Activated naive CD4-positive, alpha-beta T cell (primary cell): ENCODE measurements at regions not wholly inside any gene's neighbourhood (a gene's known extent, or its start where the extent isn't known, plus 50 kb on each side); places are given as distances from the start of the nearest gene placed in this dataset.

Experiments used
- DNase-seq, 4 experiments: peaks; one replicate each; lab custom pipeline; 2025; lab: John Stamatoyannopoulos, UW

DNA sequence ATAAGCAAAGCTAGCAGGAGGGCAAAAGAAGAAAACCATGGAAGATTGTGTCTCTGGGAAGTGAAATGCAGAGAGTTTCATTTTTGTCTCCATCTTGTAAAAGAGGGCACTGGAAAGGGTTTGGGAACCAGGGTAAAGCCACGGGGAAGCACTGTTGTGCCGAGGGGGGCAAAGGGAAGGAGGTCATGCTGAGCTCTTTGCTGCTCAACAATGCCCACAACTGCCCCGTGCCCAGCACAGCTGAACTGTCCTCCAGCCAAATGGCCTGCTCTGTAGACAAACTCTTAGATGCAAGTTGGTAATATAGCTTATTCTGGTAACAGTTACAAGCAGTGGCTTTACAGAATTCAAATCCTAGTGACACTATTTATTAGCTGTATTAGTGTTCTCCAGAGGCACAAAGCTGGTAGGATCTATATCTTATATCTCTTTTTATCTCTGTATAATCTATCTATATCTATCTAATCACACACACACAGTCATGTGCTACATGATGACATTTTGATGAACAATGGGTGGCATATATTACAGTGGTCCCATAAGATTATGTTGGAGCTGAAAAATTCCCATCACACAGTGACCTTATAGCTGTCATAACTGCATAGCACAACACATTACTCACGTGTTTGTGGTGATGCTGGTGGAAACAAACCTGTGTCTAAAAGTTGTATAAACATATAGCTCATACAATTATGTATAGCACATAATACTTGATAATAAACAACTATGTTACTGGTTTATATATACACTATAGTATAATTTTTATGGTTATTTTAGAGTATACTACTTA lies 203.4 kb upstream of the DDHD1 start:
- no peak for DNase-seq

DNA sequence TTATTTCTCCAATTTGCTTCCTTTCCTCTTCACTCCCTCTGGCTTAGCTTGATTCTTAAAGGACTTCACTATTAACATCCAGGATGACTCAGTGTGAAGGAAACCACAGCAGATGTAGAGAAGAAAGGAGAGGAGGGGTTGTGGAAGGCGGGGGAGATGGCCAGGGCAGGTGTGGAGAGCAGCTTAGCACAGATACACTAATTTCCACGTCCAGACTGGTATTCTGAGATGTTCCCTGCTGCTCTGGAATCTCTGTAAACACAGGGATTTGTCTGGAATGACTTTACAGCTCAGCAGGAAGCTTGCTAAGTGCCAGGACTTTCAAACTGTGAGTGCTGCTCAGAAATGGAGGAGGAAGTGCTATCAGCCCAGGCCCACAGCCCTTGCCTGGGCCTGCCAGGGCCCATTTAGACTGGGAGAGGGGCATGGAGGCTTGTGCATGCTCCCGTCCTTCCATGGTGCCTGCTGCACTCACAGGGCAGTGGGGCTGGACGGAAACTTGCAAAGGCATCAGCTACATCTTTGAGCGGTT lies 202.5 kb upstream of the DDHD1 start:
- DNase-seq = no peak

DNA sequence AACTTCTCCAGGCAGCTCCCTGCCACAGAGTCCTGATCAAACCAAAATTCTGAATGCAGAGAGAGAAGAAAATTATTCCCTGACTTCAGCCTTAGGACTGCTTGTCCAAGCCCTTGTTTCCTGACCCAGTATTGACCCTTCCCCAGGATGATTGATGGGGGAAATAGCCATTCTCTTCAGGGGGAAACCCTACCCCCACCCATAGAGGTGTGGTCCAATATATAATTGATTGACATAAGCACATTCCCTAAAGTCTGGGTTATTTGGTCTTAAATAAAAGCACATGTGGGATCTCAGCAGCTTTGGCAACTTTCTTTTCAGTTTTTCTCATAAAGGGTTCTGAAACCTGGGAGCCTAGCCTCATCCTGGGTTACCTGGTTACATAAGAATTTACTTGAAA lies 201.2 kb upstream of the DDHD1 start:
- DNase-seq = no peak

DNA sequence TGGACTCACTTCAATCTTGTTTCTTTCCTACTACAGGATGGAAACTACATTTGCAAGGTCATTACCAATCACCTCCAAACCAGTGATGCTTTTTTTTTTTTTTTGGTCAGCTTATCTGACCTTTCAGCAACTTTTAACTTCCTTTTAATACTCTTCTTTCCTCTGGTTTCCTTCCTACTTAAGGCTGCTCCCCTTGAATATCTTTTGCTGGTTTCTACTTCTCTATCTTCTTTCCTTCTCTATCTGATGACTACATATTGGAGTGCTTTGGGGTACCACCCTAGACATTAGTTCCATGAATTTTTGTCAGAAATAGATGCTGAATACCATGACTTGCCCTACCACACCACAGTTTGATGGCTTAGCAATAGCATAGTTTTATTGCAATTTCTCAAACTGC lies 197.7 kb upstream of the DDHD1 start:
- no peak for DNase-seq

DNA sequence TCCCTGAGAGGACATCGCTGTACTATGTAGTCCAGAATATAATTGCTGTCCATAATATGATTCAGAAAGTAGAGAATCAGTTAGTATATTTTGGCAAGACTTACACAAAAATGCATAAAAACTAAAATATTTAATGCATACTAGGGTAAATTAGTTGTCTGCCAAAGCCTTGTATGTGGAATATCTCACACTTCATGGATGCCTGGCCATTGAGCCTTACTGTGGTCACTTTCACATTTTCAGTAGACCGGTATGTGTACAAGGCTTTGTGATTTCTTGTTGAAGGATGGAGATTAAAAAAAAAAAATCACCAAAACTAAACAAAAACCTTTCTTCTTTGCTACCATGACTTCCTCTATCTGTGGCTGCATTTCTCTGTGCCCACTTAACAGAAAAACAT lies 197.3 kb upstream of the DDHD1 start:
- no peak for DNase-seq

DNA sequence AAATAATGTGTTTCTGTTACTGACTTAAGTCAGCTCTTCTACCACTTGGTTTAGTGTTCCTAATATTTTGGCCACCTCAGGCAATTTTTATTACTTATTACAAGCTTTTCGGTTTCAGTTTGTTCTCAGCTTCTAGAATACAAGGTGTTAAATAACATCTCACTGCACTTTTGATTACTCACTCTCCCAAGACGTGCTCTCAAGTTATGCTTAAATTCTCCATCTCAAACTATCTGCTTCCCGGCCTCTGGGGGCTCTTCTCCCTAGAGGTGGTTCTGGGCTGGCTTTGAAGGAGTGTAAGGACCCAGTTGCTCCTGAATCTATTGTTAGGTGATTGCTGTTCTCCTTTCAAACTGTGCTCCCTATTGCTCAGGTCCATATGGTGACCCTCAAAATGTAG lies 193.9 kb upstream of the DDHD1 start:
- no peak for DNase-seq

DNA sequence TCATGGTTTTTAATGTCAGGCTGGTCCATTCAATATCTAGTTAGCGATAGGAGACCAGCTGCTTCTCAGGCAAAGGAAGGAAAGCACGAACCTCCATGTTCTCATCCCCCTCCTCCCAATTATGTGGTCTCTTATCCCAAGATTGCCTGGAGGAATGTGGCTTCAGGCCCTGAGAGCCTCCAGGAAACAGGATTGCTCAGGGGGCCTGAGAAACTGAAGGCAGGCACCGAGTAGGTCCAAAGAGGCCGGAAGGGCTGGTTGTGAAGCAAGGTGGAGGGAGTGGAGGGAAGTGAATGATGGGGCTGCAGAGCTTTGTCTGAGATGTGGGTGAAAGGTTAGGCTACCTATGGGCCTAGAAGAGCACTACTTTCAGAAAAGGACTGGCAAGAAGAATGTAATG lies 188.2 kb upstream of the DDHD1 start:
- no peak for DNase-seq

DNA sequence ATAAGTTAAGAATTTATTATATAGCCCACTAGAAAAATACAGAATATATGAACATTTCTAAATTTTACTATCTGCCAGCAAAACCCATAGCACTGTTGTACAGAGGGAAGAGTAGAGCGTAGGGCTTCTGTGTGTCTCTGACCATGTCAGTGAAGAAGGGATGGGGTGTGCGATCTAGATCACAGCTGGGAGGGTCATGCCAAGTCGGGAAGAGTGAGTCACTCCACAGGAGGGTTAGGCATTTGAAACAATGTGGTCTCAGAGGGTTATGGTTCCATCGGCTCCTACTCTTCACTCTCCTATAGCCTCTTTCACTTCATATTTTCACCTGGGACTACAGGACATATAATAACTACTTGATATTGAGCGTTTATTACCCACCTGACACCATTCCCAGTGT lies 185.1 kb upstream of the DDHD1 start:
- no peak for DNase-seq

DNA sequence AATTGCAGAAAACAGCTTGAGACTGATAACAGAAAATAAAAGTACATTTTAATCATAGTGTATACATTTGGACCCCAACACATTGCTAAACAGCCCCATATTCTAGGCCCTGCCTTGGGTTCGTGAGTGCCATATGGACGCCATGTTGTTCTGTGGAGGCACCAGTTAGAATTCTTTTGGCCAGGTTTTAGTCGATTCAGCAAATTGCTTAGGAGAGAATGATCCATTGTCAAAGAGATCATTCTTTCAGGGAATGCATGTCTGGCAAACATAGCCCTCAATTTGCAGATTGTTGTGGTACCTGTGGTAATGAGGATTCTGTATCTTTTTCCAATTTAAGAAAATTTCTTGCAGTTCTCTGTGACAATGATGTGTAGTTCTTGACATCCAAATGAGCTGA lies 183.6 kb upstream of the DDHD1 start:
- DNase-seq = no peak

DNA sequence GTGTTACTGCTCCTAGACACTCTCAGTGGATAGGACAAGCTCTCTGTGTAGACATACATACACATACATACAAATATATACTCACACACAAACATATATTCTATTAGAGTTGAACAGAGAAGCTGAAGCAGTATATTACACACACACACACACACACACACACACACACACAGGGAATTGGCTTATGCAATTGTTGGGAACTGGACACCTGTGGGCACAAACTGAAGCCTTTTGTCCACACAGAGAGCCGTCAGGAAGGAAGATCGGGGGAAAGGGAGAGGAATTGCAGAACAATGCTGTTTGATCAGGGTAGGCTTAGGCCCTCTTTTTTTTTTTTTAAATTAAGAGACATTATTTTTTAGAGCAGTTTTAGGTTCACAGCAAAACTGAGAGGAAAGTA lies 180.7 kb upstream of the DDHD1 start:
- no peak for DNase-seq

DNA sequence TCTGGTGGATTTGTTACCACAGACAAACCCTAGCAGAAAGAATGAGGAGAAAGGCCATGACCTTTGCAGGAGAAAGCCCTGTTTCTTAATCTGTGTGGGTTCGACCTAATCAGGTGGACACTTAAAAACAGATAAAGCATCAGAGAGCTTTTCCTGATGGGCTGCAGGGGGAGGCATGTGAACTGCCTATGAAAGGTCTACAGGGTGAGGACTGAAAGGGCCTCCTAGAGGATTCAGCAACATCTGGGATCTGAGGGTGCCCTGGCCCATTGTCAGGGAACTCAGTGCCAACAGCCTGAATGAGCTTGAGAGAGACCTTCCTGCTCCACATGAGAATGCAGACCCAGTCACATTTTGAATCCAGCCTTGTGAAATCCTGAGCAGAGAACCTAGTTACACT lies 178.8 kb upstream of the DDHD1 start:
- DNase-seq = no peak

DNA sequence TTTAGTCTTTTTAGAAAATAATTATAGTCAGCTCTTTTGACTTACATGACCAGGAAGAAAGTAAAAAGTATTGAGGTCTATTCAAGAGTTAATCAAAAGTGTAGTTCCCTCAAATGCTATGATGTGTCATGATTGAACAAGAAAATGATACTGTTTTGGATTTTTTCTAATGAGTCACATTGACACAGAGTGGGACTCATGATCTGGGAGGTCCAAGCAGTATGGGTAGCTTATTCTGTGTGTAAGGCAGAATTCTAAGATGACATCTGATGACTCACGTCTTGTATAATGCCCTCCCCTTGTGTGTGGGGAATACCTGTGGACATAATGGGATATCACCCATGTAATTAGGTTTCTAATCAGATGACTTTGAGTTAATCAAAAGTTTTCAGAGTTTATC lies 178.1 kb upstream of the DDHD1 start:
- no peak for DNase-seq

DNA sequence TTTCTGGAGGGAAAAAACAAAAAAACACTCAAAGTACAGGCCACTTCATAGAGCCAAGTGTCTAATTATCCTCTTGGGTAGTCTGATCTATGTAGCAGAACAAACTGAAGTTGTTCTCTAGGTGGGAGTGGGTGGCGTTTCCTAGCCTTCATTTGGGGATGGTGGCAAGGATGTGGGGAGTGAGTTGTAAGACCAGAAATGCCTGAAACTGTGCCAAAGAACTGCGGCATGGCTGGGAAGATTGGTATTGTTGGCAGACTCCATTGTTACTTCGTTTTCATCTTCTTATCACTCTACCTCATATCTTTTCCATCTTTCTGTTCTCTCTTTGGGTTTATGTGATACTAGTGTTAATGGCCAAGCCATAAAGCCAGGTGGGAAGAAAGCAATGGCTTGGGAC lies 177.3 kb upstream of the DDHD1 start:
- no peak for DNase-seq

DNA sequence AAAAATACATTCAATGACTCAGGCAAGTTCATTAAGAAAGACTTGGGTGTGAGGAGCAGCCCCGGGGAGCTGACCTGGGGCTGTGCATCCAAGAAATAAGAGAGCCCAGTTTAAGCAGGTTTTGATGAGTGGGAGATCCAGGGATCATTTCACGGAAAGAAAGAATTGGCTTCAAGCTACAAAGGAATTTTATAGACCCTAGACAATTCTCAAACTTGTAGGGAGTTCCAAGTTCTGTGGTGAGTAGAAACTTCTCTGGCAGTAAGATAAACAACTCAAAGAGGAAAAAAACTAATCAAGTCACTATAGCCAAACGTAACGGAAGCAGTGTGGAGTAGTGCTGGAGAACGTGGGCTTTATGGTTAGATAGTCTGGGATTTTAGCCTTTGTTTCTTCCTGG lies 175.7 kb upstream of the DDHD1 start:
- DNase-seq = no peak

DNA sequence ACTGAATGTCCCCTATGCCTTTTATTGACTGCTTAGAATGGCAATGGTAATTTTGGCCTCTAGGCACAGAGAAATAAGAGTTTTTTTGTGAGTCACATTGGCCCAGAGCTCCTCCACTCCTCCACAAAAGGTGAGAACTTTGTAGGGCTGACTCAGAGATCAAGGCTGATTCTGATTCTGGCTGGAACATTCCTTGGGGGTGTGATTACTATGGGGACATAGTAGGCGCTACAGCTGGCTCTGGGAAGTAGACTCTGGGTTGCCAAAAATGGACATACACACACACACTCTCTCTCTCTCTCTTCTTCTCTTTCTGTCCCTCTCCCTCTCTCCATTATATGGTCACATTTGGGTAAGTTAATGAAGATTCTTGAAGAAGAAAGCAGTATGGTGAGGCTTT lies 174.6 kb upstream of the DDHD1 start:
- DNase-seq = no peak

DNA sequence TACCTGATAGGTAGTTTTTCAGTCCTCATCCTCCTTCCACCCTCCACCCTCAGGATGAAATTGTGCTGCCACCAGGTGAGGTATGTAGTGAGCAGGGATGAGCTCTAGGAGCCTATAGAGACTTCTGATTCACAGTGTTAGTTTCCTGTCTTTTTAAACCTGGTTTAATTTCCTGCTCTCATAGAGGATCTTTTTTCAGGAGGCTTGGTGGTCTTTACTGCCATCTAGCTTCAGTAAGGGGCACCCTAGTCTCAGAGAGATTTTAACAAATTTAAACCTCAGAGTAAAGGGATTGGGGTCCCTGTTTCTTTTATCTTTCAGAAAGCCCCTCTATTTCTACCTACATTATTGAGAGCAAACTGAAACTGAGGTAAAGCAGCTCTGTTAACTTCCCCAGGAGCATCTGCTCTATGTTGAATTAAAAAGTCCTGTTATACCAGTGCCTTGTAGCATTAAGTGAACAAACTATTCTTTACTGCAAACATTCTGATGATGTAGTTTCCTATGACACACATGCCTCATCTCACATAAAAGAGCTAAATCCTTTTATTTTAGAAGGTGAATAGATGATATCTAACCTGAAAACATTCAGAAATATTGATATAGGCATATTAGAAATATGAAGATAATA lies 172.2 kb upstream of the DDHD1 start:
- DNase-seq = no peak

DNA sequence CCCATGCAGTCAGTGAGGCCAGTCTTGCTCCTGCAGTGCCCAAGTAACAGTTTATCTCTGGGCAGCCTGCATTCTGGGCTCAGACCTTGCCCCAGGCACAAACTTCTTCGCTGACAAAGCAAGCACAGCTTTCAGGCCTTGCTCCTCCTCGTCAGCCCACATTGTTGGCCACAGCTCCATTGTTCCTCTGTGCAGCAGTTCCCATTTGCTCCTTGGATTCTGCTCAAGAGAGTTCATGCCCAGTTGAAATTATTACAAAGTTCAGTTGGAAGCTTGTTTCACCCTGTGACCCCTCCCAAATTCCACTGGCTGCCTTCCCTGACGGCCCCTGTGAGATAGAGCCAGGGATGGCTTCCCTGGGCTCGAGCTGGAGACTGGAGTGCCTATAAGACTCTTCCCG lies 163.4 kb upstream of the DDHD1 start:
- no peak for DNase-seq

DNA sequence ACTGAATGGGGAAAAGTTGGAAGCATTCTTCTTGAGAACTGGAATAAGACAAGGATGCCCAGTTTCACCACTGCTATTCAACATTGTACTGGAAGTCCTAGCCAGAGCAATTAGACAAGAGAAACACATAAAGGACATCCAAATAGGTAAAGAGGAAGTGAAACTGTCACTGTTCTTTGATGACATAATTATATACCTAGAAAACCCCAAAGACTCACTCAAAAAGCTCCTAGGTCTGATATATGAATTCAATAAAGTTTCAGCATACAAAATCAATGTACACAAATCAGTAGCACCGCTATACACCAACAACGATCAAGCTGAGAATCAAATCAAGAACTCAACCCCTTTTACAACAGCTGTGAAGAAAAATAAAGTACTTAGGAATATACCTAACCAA lies 157.3 kb upstream of the DDHD1 start:
- no peak for DNase-seq

DNA sequence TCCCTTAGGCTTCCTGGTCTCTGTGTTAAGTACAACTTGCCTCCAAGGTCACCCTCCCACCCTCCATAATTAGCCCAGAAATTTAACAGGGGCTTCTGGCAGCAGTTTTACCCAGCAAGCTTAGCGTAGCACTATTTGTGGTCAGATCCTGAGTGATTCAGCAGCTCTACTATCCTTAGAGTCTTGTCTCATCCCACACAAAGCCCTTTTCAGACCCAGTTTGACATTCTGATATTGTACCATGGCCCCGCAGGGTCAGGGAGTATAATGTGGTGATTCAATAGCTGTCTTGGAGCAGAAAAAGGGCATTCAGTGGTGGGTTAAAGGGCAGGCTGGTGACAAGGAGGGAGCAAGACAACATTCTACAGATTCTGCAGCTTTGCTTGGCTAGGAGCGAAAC lies 153.8 kb upstream of the DDHD1 start:
- no peak for DNase-seq

DNA sequence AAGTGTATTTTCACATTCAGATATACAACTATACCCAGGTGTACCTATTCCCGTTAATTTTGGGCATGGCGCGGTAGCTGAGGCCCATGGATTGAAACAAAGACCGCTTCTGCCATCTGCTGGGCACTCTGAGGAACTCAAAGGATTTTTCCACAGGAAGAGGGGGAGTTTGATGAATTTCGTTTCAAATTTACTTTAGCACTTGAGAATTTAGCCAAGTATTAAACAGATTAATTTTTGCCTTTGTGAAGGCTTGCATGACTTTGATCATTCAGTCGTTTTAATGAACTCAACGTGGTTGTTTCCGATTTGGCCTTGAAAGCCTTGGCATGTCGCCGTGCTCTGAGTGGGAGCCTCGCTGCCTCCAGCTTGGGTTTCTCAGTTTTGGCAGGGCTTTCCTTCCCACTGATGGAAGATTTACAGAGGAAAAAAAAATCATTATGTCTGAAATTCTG lies 153.2 kb upstream of the DDHD1 start:
- DNase-seq = no peak

DNA sequence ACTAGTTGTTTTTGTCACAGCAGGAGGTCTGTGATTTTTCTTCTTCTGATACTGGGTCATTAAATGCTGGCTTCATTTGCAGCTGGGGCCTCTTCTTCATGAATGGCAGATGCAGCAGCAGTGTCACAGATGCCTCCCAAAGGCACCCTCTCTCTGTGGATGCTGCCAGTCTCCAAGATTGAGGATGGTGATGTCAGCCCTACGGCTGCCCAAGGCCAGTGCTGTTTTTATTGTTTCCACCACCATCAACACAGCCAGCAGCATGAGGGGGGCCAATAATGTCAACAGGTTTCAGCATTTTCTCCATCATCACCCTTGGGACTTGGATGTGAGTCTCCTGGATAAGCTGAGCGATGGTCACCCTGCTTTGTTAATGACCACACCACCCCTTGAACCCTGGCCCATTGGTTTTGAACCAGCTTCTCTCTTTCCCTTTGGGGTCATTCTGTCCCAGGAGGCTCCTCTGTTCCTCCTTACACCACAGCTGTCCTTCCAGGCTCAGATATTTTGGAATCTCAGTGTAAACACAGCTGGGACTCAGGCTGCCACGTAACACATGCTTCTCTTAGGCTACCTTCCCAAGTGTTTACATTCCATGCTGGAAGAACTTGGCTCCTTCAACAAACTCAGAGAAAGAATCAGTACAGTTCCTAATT lies 151.7 kb upstream of the DDHD1 start:
- DNase-seq = no peak

DNA sequence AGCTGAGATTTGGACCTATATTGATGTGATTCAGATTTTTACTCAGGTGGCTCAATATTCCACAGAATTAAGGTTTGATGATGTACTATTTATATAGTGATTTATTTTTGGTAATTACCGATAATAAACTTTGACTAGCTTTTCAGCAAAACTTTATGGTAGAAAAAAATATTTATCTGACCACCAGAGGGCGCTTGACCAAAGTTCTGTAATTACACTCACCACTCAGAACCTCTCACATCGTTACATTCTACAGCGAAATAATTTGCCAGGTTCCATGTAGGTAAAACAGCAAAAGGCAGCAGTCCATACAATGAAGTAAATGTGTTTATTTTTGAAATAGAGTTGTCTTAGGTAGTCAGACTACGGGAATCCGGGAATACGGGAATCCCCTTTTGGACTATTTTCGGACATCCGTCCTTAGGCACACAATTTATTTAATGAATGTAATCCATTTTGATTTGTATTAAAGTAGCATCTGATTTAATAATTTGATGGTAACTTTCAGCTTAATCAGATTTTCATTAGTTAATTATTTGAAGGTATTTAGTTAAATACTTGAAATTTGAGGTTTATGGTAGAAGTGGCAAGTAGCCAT lies 143.0 kb upstream of the DDHD1 start:
- no peak for DNase-seq

DNA sequence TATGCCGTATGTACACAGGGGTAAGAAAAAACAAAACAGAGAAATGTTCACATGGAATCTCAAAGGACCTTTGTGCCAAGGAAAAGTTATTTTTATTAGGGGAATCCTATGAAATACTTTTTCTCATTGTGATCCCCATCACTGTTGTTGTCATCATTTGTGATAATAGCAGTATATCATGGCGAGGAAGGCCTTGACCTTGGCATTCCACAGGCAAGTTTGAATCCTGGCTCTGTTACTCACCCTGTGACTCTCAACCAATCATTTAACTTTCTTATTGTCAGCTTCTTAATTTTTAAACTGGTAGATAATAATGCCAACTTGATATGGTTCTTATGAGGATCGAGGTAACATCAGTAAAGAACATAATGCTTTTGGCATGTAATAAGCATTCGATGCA lies 142.2 kb upstream of the DDHD1 start:
- DNase-seq = no peak
